ENCODE measurements at regions not wholly inside any gene's neighbourhood (a gene's known extent, or its start where the extent isn't known, plus 50 kb on each side); places are given as distances from the start of the nearest gene placed in this dataset.

GRCh38 chr5:167912941-167913665, 378.3 kb upstream of the WWC1 start:
- no peak for TF ChIP-seq E2F1 (CRISPR knock-in tag; IDR thresholded peaks at IDR 0.05)
- no peak for TF ChIP-seq SP1 (CRISPR knock-in tag; conservative IDR thresholded peaks at IDR 0.05)
- no peak for TF ChIP-seq CTCF (IDR thresholded peaks at IDR 0.05)
- TF ChIP-seq MYBL2 (CRISPR knock-in tag; IDR thresholded peaks at IDR 0.05): no peak
